ENCODE measurements at regions not wholly inside any gene's neighbourhood (a gene's known extent, or its start where the extent isn't known, plus 50 kb on each side); places are given as distances from the start of the nearest gene placed in this dataset.

- no peak for TF ChIP-seq EZH2 (IDR thresholded peaks at IDR 0.05; ENCODE audit: low read depth, low read length, severe bottlenecking)
- TF ChIP-seq CTCF (IDR thresholded peaks at IDR 0.05; ENCODE audit: control extremely low read depth in 1 of 3, insufficient read depth in 1 of 3, low read depth in 1 of 3, low read length in 3 of 3) = no peak
- no peak for TF ChIP-seq RXRA (IDR thresholded peaks at IDR 0.05; ENCODE audit: insufficient read depth, low read depth, low read length)
- TF ChIP-seq POLR2A (IDR thresholded peaks at IDR 0.05; ENCODE audit: control extremely low read depth in 1 of 2, low read depth in 2 of 2, low read length in 2 of 2) = no peak
- no peak for TF ChIP-seq EP300 (IDR thresholded peaks at IDR 0.05; ENCODE audit: borderline replicate concordance in 1 of 2, low read depth in 2 of 2, low read length in 2 of 2)
- no peak for TF ChIP-seq POU5F1 (IDR thresholded peaks at IDR 0.05; ENCODE audit: low read depth, low read length)
Observed at GRCh38 chr3:72254483-72254882, 469.5 kb upstream of the PROK2 start.

Data from H1 (cell line).